ENCODE measurements at regions not wholly inside any gene's neighbourhood (a gene's known extent, or its start where the extent isn't known, plus 50 kb on each side); places are given as distances from the start of the nearest gene placed in this dataset.
A peak's percentile ranks its signal among the peaks of the same experiment; 100 is the strongest.

- TF ChIP-seq ZNF710 (CRISPR knock-in tag; IDR thresholded peaks at IDR 0.05; ENCODE audit: borderline replicate concordance) (0 out of 2 replicates have a peak, but pooled peaks have one; percentile 20), NFKBIZ (CRISPR knock-in tag; IDR thresholded peaks at IDR 0.05) (no peak; the same call in 1 of the 2 replicates), ZNF343 (CRISPR knock-in tag; IDR thresholded peaks at IDR 0.05) (no peak), TBX2 (CRISPR knock-in tag; IDR thresholded peaks at IDR 0.05; ENCODE audit: borderline replicate concordance) (no peak; the same call in 1 of the 2 replicates), HCFC1 (IDR thresholded peaks at IDR 0.05; ENCODE audit: low read depth, low read length) (no peak), ZSCAN22 (CRISPR knock-in tag; IDR thresholded peaks at IDR 0.05) (no peak), PHF21A (CRISPR knock-in tag; IDR thresholded peaks at IDR 0.05) (no peak), ZNF570 (CRISPR knock-in tag; IDR thresholded peaks at IDR 0.05; ENCODE audit: borderline replicate concordance) (no peak), FOXO1 (CRISPR knock-in tag; IDR thresholded peaks at IDR 0.05) (peak; percentile 91), ZIK1 (CRISPR knock-in tag; IDR thresholded peaks at IDR 0.05; ENCODE audit: borderline replicate concordance, low read depth) (no peak), ZKSCAN1 (IDR thresholded peaks at IDR 0.05; ENCODE audit: low read length) (no peak), PATZ1 (CRISPR knock-in tag; IDR thresholded peaks at IDR 0.05) (no peak), SRF (IDR thresholded peaks at IDR 0.05; ENCODE audit: low read depth, low read length) (no peak), JUNB (CRISPR knock-in tag; IDR thresholded peaks at IDR 0.05; ENCODE audit: borderline replicate concordance) (no peak), ZNF383 (CRISPR knock-in tag; IDR thresholded peaks at IDR 0.05; ENCODE audit: borderline replicate concordance) (no peak), PHF20 (CRISPR knock-in tag; IDR thresholded peaks at IDR 0.05) (no peak), GMEB1 (CRISPR knock-in tag; IDR thresholded peaks at IDR 0.05; ENCODE audit: borderline replicate concordance) (no peak), ZNF878 (CRISPR knock-in tag; IDR thresholded peaks at IDR 0.05) (no peak), TEAD3 (CRISPR knock-in tag; optimal IDR thresholded peaks at IDR 0.05; ENCODE audit: borderline replicate concordance) (no peak), NFATC3 (CRISPR knock-in tag; IDR thresholded peaks at IDR 0.05) (no peak), CHD4 (IDR thresholded peaks at IDR 0.05; ENCODE audit: borderline replicate concordance, low read length) (no peak), TGIF2 (CRISPR knock-in tag; IDR thresholded peaks at IDR 0.05) (no peak)
- TF ChIP-seq, protein P1, sequence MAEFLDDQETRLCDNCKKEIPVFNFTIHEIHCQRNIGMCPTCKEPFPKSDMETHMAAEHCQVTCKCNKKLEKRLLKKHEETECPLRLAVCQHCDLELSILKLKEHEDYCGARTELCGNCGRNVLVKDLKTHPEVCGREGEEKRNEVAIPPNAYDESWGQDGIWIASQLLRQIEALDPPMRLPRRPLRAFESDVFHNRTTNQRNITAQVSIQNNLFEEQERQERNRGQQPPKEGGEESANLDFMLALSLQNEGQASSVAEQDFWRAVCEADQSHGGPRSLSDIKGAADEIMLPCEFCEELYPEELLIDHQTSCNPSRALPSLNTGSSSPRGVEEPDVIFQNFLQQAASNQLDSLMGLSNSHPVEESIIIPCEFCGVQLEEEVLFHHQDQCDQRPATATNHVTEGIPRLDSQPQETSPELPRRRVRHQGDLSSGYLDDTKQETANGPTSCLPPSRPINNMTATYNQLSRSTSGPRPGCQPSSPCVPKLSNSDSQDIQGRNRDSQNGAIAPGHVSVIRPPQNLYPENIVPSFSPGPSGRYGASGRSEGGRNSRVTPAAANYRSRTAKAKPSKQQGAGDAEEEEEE (CRISPR knock-in tag; IDR thresholded peaks at IDR 0.05; ENCODE audit: borderline replicate concordance), result no peak
- TF ChIP-seq, protein P2, sequence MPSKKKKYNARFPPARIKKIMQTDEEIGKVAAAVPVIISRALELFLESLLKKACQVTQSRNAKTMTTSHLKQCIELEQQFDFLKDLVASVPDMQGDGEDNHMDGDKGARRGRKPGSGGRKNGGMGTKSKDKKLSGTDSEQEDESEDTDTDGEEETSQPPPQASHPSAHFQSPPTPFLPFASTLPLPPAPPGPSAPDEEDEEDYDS (CRISPR knock-in tag; IDR thresholded peaks at IDR 0.05), result no peak
These were observed 63.9 kb upstream of the PLEKHG1 start (continued) for GRCh38 chr6:150535818-150536220.

Data from HepG2 (cell line).